ENCODE measurements at regions not wholly inside any gene's neighbourhood (a gene's known extent, or its start where the extent isn't known, plus 50 kb on each side); places are given as distances from the start of the nearest gene placed in this dataset.

- no peak for DNase-seq
Measured at GRCh38 chr11:26062660-26063059, 269.3 kb upstream of the ANO3 start.

- no peak for DNase-seq
Measured at GRCh38 chr11:26063915-26064314, 268.0 kb upstream of the ANO3 start.

GRCh38 chr11:26065944-26066343, 266.0 kb upstream of the ANO3 start:
- no peak for DNase-seq

GRCh38 chr11:26070714-26071380, 261.1 kb upstream of the ANO3 start:
- peak; percentile 27 for DNase-seq

GRCh38 chr11:26072614-26073153, 259.2 kb upstream of the ANO3 start:
- DNase-seq = no peak

- no peak for DNase-seq
Measured at GRCh38 chr11:26073646-26074045, 258.3 kb upstream of the ANO3 start.

- no peak for DNase-seq
Measured at GRCh38 chr11:26076233-26076990, 255.5 kb upstream of the ANO3 start.

GRCh38 chr11:26078231-26078821, 253.6 kb upstream of the ANO3 start:
- DNase-seq = no peak

GRCh38 chr11:26084313-26084712, 247.6 kb upstream of the ANO3 start:
- no peak for DNase-seq

- no peak for DNase-seq
Measured at GRCh38 chr11:26086028-26086427, 245.9 kb upstream of the ANO3 start.

- no peak for DNase-seq
Measured at GRCh38 chr11:26087120-26087935, 244.6 kb upstream of the ANO3 start.

- no peak for DNase-seq
Measured at GRCh38 chr11:26088391-26088790, 243.5 kb upstream of the ANO3 start.

GRCh38 chr11:26090651-26091050, 241.3 kb upstream of the ANO3 start:
- no peak for DNase-seq

- no peak for DNase-seq
Measured at GRCh38 chr11:26093206-26093605, 238.7 kb upstream of the ANO3 start.

GRCh38 chr11:26095340-26095739, 236.6 kb upstream of the ANO3 start:
- no peak for DNase-seq

GRCh38 chr11:26096451-26096850, 235.5 kb upstream of the ANO3 start:
- DNase-seq = no peak

- no peak for DNase-seq
Measured at GRCh38 chr11:26102325-26102724, 229.6 kb upstream of the ANO3 start.

GRCh38 chr11:26105762-26106423, 226.0 kb upstream of the ANO3 start:
- DNase-seq = no peak

GRCh38 chr11:26106726-26107125, 225.2 kb upstream of the ANO3 start:
- DNase-seq = no peak

- DNase-seq = no peak
Measured at GRCh38 chr11:26109658-26110368, 222.1 kb upstream of the ANO3 start.

GRCh38 chr11:26112264-26112663, 219.7 kb upstream of the ANO3 start:
- no peak for DNase-seq

GRCh38 chr11:26121466-26121865, 210.5 kb upstream of the ANO3 start:
- DNase-seq = no peak
